ENCODE measurements at regions not wholly inside any gene's neighbourhood (a gene's known extent, or its start where the extent isn't known, plus 50 kb on each side); places are given as distances from the start of the nearest gene placed in this dataset.

GRCh38 chr2:195051401-195051800, 605.6 kb upstream of the SLC39A10 start:
- DNase-seq (ENCODE audit: low read depth), result peak; percentile 33

- no peak for DNase-seq (ENCODE audit: low read depth)
Measured at GRCh38 chr2:195049372-195050031, 607.5 kb upstream of the SLC39A10 start.

DNA sequence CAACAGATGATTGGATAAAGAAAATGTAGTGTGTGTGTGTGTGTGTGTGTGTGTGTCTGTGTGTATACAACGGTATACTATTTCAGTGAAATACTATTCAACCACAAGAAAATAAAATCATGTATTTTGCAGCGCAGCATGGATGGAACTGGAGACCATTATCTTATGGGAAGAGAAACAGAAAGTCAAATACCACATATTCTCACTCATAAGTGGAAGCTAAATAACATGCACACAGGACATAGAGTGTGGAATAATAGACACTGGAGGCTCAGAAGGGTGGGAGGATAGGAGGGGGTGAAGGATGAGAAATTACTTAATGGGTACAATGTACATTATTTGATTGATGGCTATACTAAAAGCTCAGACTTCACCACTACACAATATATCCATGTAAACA, 609.1 kb upstream of the SLC39A10 start:
- DNase-seq (ENCODE audit: low read depth), result no peak

GRCh38 chr2:195044801-195045200, 612.2 kb upstream of the SLC39A10 start:
- no peak for DNase-seq (ENCODE audit: low read depth)

- DNase-seq (ENCODE audit: low read depth), result no peak
Measured at GRCh38 chr2:195038153-195038552, 618.9 kb upstream of the SLC39A10 start.

- DNase-seq (ENCODE audit: low read depth), result no peak
Measured at GRCh38 chr2:195037045-195037444, 620.0 kb upstream of the SLC39A10 start.

DNA sequence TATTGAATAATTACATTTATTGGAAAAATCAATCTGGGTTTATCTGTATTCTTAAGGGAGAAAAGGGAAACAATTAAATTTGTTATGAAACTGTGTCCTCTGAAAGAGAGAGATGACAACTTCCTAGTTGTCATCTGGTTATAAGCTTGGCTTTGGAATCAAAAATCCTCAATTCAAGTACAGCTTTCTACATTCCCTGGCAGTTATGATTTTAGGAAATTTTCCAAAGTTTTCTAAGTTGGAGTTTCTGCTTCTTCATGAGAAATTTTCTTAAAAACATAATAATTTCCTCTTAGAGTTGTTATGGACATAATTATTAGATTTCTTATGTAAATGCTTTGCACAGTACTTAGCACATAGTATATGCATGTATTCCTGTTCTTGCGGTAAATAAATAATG, 625.6 kb upstream of the SLC39A10 start:
- DNase-seq (ENCODE audit: low read depth), result no peak

GRCh38 chr2:195029804-195030654, 627.0 kb upstream of the SLC39A10 start:
- DNase-seq (ENCODE audit: low read depth), result no peak

DNA sequence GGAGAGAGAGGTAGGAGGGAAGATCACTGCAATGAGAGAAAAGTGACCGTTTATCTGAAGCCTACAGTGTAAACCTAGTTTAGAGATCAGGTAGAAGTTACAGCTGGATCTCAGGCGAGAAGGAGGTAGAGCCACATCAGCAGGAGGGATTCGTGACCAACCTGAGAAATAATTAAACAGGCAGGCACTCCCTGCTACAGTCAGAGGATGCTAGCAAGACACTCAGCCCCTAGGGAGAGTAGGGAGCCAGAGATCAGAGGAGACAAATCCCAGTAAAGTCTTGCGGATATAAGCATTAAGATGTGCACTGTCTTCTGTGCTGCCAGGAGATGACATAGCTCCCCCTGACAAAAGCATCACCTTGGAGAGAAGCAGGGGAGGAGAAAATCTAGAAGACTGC, 629.1 kb upstream of the SLC39A10 start:
- DNase-seq (ENCODE audit: low read depth), result no peak

GRCh38 chr2:195026261-195026660, 630.8 kb upstream of the SLC39A10 start:
- DNase-seq (ENCODE audit: low read depth), result peak; percentile 51

DNA sequence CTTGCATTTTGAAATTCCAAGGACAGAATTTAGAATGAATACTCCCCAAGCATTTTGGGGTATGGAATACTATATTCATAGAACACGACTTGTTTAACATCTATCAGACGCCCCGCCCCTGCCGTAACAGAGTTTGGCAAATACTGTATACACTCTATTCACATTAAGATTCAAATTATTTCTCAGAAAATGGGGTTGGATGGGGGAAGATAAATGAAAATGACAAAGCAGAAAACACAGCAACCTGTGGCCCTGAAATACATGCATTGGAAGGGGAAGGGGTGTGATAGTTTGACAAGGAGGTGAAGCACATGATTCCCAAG, 634.6 kb upstream of the SLC39A10 start:
- no peak for DNase-seq (ENCODE audit: low read depth)

DNA sequence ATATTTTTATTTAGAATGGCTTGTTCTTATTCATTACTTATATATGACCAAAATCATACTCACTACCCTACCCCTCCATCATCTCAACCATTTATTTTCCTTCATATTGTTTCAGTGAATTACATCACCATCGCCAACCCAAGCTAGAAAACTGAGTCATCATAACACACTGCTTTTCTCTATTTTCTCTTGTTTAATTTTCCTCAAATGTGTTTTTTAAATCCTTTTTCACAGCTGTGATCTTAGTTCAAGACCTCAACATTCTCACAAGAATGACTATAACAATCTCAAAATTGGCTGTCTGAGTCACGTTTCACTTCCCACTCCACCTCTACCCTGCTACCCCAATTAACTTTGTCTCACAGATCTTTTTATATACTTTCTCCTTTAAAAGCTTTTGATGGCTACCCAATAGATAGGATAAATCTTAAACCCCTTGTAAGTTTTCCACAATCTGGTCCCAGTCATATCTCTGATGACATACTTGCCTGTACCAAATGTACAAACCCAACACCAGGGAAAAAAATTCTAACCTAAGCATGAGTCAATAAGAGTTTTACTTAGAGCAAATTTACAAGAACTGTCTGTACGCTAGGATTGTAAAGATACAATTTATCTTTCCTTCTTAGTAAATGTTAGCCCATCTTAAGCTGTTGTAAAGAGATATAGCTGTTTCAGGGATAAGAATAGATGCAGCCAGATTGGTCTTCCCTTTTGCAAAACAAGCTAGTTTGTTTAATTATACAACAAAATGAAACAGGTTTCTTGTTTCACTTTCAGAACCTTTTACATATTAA, 635.1 kb upstream of the SLC39A10 start:
- no peak for DNase-seq (ENCODE audit: low read depth)

GRCh38 chr2:195018462-195018861, 638.6 kb upstream of the SLC39A10 start:
- DNase-seq (ENCODE audit: low read depth), result no peak

DNA sequence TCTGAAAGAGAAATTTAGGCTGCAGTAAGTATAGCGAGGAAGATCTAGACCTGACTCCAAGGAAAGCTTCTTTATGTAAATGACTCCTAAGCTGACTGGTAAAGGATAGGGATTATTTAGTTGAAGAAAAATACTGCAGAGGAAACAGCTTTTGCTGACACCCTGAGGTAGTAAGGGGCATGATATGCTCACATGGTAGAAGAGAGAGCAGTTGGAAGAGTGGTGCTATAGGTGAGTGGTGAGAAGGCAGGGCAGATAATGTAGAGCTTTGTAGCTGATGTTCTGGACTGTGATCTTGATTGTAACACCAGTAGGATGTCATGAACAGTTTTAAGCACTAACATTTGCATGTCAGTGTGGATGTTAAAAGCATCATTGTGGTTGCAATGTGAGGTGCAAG, 639.1 kb upstream of the SLC39A10 start:
- no peak for DNase-seq (ENCODE audit: low read depth)

DNA sequence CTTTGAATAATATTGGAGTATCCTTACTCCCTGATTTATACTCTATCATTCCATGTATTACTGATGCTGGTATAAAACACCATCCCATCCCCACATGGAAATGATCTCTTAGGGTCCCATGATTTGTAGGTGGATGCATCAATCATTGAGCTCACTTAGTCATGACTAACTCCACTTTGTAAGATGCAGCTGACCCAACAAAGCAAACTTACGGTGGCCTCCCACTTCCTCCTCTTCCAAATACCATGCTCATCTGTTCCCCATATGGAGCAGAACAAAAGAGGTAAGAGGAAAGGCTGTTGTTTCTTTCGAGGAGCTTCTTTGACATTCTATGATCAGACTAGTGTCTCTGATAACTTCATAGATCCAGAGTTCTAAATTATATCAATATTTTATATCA, 640.2 kb upstream of the SLC39A10 start:
- DNase-seq (ENCODE audit: low read depth), result no peak

GRCh38 chr2:195009202-195009601, 647.8 kb upstream of the SLC39A10 start:
- no peak for DNase-seq (ENCODE audit: low read depth)

DNA sequence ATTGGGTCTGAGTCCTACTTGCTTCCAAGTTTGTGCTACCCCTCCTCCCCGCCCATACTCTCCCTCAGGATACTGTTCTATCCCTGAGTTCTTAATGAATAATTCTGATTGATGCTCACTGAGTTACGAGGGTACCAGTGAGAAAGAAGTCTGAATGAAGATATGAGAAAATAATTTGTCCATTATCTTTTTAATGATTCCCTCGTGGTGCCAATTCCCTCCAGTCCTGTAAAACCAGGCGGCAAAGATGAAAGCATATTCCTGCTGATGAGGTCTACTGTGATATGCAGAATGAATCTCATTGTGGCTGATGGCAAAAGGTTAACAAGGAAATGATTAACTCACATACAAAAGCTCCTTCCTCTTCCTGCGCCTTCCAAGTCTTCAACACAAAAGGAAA, 650.2 kb upstream of the SLC39A10 start:
- DNase-seq (ENCODE audit: low read depth), result no peak

GRCh38 chr2:195003881-195004471, 653.0 kb upstream of the SLC39A10 start:
- no peak for DNase-seq (ENCODE audit: low read depth)

- no peak for DNase-seq (ENCODE audit: low read depth)
Measured at GRCh38 chr2:195001924-195002323, 655.1 kb upstream of the SLC39A10 start.

DNA sequence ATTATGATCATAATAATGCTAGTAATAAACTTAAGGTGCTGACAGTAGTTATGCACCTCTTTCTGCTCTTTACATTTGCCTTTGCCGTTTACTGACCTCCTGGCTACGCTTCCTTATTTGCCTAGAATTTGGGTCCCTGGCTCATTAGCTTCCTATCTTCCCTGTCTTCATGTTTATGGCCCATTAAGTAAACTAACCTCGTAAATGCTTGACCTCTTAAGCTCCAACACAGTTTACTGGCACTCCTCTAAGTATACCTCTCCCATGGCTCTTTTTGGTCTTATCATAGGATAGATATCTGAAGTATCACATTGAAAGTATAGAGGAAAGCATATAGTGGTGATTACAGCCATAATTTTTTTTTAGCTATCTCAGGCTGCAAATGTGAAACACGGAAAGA, 657.3 kb upstream of the SLC39A10 start:
- no peak for DNase-seq (ENCODE audit: low read depth)

DNA sequence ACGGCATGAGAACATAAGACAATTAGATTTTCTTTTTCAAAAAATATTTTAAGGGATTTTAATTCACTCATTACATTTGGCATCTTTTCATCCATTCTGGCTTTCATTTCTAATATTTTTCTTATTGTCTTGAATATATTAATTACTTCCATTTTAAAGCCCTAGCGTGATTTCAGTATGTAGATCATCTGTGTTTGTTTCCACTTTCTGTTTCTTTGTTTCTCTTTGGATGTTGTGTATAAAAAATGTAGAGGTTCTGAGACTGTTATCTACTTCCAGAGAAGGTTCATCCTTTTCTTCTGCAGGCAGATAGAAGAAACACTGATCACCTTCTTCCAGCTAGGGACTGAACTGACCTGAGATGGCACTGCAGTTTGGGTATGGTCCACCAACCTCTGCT, 664.4 kb upstream of the SLC39A10 start:
- DNase-seq (ENCODE audit: low read depth), result no peak

DNA sequence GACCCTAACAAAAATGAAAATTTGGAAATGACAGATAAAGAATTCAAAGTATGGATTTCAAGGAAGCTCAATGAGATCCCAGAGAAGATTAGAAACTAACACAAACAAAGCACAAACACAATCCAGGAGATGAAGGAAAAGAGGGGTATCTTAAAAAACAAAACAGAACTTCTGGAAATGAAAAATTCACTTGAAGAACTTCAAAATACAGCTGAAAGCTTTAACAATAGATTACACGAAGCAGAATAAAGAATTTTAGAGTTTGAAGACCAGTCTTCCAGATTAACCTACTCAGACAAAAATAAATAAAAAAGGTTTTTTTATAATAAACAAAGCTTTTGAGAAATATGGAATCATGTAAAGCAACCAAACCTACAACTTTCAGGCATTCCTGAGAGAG, 671.8 kb upstream of the SLC39A10 start:
- no peak for DNase-seq (ENCODE audit: low read depth)

DNA sequence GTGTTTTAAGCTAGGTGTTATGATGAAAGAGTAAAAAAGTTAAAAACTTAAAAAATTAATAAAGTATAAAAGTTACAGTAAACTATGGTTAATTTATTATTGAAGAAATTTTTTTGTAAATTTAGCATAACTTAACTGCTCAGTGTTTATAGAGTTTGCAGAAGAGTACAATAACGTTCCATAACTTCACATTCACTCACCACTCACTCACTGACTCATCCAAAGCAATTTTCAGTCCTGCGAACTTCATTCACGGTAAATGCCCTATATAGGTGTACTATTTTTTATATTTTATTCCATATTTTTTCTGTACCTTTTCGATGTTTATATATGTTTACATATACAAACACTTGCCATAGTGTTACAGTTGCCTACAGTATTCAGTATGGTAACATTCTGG, 694.8 kb upstream of the SLC39A10 start:
- no peak for DNase-seq (ENCODE audit: low read depth)

Measured in fibroblast of the conjunctiva (primary cell).